NOMO-1 (cell line): ENCODE measurements at regions not wholly inside any gene's neighbourhood (a gene's known extent, or its start where the extent isn't known, plus 50 kb on each side); places are given as distances from the start of the nearest gene placed in this dataset.
"Not testable (repeated sequence)": the region's sequence is repeated elsewhere in the genome, so short reads cannot be mapped to it uniquely, and the experiment has no call there.

Source experiments
- DNase-seq, 2 experiments: peaks; one replicate each; lab custom pipeline; 2025; ENCODE audit not compliant: unreplicated experiment in 2 of 2; lab: John Stamatoyannopoulos, UW

DNA sequence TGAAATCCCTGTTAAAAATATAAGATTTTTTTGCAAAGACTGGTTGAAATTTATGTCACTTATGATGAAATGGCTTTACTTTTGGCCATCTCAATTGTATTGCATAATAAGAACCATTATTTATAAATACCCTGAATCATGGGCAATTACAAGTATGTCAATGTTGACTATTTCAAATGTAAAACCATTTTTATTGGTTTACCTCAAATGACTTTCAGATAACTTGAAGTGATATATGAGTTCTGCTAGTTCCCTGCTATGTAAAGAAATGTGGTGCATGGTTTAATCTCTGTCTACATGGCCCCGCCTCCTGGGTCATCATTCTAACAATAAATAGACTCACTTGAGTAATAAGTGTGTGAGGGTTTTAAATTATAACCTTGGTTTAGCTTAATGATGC is 275.6 kb upstream of the PREP start:
- DNase-seq = peak in 1 of 2 experiments; percentile 35

DNA sequence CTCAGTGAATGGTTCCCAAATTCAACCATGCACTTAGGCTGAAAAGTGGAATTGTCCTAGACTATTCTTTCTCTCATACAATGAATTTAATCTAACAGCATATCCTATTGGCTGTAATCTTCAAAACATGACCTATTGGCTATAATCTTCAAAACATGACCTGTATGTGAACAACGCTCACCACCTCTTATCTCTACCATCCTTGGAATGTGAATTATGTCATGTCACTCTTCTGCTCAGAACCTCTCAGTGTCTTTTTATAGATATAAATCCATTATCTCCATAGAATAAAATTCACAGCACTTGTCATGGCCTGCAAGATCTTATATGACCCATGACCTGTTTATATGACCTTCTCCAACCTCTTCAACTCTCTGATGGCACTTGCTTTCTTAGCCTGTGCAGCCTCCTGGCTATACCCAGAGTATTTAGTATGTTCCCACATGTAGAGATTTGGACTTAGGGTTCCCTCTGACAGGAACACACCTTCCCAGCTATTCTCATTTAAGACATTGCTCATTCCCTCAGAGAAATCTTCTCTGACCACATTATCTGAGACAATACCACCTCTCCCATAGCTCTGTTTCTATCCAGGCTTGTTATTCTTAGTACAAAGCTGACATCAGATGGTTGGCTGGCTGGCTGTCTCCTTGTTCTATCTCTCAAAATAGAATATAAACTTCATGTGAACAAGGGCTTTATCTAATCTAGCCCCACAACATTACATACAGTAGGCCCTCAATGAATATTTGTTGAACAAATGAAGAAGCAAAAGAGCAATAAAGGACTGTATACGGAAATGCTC is 275.0 kb upstream of the PREP start:
- no peak for DNase-seq

GRCh38 chr6:105676857-105677256 is 274.0 kb upstream of the PREP start:
- DNase-seq = no peak

DNA sequence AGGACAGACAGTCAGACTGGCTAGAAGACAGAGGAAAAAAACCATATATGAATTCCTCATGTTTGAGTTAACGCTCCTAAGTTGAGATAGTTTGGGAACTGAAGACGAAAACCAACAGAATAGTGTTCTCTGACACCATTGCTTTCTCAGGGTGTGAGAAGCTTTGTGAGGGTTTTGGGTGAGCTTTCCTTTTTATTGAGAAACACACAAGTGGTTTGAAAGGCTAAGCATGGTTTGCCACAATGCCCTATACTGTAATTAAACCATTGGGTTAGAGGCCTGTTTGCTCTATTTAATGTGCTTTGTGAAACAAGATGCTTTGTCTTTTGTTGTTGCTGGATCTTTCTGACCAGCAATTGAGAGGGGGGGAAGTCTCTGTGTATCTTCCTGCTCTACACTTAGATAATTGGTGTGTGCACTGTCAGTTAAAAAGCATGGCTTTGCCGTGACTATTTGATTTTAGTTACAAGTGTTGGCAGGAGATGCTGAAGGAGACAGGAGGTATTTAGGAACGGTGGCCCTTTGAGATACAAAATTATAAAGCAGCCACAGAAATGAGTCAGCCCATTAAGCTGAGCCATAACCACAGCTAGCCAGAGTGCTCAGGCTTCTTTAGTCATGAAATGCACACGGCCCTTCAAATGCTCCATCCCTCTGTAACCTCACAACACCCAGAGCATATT is 273.0 kb upstream of the PREP start:
- no peak for DNase-seq

DNA sequence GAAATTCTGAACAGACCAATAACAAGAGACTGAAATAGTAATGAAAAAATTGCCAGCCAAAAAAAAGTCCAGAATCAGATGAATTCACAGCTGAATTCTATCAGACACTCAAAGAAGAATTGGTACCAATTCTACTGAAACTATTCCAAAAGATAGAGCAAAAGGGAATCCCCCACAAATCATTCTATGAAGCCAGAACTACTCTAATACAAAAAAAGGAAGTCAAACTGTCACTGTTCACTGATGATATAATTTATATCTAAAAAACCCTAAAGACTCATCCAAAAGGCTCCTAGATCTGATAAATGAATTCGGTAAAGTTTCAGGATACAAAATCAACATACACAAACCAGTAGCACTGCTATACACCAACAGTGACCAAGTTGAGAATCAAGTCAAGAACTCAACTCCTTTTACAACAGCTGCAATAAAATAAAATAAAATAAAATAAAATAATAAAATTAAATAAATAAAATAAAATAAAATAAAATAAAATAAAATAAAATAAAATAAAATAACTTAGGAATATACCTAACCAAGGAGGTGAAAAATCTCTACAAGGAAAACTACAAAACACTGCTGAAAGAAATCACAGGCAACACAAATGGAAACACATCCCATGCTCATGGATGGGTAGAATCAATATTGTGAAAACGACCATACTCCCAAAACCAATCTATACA is 270.1 kb upstream of the PREP start:
- not testable (repeated sequence) for DNase-seq

DNA sequence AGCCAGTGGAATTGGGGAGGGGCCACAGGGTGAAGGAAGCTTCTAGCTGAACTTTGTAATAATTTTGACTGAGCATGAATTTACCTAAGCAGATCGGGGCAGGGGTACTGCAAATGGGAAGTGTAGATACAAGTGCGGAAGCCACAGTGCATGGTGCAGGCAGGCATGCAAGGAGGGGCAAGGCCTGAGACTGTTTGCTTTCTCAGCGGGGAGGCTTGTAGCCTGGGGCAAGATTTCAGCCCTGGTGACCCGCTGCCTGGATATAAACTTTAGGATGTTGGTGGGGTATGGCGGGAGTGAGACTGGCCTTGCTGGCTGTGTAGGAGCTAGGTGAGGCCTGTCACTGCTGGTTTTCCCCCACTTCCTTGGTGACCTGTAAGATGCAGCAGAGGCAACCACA is 266.4 kb upstream of the PREP start:
- DNase-seq = no peak

- no peak for DNase-seq
These were observed 264.2 kb upstream of the PREP start for GRCh38 chr6:105667056-105667455.

DNA sequence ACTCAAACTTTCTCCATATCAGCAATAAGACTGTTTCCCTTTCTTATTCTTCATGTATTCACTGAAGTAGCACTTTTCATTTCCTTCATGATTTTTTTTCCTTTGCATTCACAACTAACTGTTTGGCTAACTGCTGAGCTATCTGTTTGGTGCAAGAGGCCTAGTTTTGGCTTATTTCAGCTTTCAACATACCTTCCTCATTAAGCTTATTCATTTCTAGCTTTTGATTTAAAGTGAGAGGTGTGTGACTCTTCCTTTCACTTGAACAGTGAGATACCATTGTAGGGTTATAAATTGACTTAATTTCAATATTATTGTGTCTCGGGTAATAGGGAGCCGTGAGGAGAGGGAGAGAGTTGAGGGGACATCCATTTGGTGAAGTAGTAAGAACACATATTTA is 262.0 kb upstream of the PREP start:
- DNase-seq = no peak

GRCh38 chr6:105651969-105652368 is 249.1 kb upstream of the PREP start:
- DNase-seq = no peak

GRCh38 chr6:105650347-105650746 is 247.5 kb upstream of the PREP start:
- no peak for DNase-seq

DNA sequence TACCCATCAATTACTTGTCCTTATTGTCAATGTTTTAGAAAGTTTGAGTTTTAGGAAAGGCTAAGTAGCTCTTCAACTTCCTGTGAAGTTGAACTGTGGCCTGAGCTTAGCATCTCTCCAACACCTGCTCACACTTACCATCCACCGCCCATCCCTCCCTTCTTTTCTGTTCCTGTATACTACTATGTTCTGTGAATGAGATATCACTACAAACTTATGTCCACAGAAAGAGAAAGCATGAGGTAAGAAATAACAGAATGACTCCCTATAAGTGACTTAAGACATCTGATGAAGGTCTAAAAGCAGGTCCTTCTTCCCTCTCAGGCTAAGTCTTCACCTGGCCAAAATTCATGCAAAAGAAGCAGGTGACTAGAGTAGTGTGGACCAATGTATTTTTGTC is 246.3 kb upstream of the PREP start:
- no peak for DNase-seq

- no peak for DNase-seq
These were observed 245.4 kb upstream of the PREP start for GRCh38 chr6:105648276-105648675.

GRCh38 chr6:105646391-105646867 is 243.5 kb upstream of the PREP start:
- peak in 1 of 2 experiments; percentile 35 for DNase-seq

GRCh38 chr6:105645958-105646357 is 243.1 kb upstream of the PREP start:
- DNase-seq = no peak

- DNase-seq = no peak
These were observed 242.3 kb upstream of the PREP start for GRCh38 chr6:105645156-105645555.

DNA sequence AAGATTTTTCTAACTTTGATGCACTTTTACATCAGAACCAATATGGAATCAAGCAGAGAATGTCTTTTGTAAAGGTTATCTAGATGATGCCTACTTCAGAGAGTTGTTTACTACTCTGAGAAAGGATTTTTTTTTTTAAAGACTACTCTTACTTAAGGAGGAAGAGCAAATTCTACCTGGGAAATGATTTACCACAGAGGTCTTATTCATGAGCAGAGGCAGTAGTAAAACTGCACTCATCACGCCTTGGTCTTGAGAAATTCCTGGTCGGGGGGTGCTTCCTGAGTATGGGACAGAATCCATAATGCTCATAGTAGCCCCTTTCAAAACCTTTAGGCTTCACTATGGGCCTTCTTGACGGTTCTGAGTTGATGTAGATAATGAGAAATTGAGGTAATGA is 241.8 kb upstream of the PREP start:
- DNase-seq = no peak

DNA sequence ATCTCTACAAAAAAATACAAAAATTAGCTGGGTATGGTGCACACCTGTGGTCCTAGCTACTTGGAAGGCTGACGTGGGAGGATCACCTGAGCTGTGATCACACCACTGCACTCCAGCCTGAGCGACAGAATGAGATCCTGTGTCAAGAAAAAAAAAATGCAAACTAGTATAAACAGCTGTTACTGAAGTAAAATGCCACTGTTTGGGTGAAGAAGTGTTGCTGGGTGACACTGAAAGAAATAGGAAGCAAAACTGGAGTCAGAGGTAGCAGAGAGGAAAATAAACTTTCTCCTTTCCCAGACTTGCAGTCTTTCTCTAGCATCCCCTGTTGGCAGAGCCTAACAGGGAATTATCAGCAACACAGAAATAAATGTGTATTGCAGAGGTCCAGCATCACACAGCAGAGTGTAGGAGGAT is 241.2 kb upstream of the PREP start:
- peak in 1 of 2 experiments; percentile 14 for DNase-seq

- no peak for DNase-seq
These were observed 239.8 kb upstream of the PREP start for GRCh38 chr6:105642708-105643107.

GRCh38 chr6:105641504-105641903 is 238.6 kb upstream of the PREP start:
- no peak for DNase-seq

- DNase-seq = no peak
These were observed 236.2 kb upstream of the PREP start for GRCh38 chr6:105639124-105639523.

GRCh38 chr6:105633814-105634213 is 230.9 kb upstream of the PREP start:
- DNase-seq = no peak
